Fibroblast of mammary gland (primary cell): ENCODE measurements at regions not wholly inside any gene's neighbourhood (a gene's known extent, or its start where the extent isn't known, plus 50 kb on each side); places are given as distances from the start of the nearest gene placed in this dataset.

Experiments used
- DNase-seq: peaks from one replicate; pipeline ENCODE4 v3.0.0-alpha.2; 2010; ENCODE audit warnings: low read depth
- H3K4me3 ChIP-seq: 2 replicates; pipeline ENCODE4 v1.5.1; 2011; ENCODE audit warnings: low read depth, mild to moderate bottlenecking, low read length, moderate library complexity; ENCODE audit not compliant: control insufficient read depth
- TF ChIP-seq, protein P1 (sequence below): conservative IDR thresholded peaks from 2 replicates; pipeline ENCODE4 v1.5.1; 2011; ENCODE audit warnings: low read depth, low read length, inconsistent platforms; ENCODE audit not compliant: control insufficient read depth, insufficient read depth

DNA sequence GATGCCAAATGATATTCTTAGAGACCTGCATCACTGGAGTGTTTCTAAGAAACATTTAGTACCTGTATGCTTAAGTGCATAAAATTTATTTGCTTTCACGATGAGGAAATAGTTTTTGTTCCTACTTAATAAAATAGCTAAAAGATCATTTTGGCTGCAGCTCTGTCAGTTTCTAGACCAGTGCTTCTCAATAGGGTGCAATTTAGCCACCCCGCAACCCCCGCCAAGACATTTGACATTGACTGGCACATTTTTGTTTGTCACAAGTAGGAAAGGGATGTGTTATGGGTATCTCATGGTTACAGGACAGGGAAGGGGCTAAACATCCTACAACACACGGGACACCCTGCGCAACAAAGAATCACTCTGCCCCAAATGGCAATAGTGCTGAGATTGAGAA lies 335.7 kb upstream of the HSF2 start:
- TF ChIP-seq, protein P1, sequence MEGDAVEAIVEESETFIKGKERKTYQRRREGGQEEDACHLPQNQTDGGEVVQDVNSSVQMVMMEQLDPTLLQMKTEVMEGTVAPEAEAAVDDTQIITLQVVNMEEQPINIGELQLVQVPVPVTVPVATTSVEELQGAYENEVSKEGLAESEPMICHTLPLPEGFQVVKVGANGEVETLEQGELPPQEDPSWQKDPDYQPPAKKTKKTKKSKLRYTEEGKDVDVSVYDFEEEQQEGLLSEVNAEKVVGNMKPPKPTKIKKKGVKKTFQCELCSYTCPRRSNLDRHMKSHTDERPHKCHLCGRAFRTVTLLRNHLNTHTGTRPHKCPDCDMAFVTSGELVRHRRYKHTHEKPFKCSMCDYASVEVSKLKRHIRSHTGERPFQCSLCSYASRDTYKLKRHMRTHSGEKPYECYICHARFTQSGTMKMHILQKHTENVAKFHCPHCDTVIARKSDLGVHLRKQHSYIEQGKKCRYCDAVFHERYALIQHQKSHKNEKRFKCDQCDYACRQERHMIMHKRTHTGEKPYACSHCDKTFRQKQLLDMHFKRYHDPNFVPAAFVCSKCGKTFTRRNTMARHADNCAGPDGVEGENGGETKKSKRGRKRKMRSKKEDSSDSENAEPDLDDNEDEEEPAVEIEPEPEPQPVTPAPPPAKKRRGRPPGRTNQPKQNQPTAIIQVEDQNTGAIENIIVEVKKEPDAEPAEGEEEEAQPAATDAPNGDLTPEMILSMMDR: no peak
- DNase-seq: no peak
- H3K4me3 ChIP-seq: no peak overlapping the region

DNA sequence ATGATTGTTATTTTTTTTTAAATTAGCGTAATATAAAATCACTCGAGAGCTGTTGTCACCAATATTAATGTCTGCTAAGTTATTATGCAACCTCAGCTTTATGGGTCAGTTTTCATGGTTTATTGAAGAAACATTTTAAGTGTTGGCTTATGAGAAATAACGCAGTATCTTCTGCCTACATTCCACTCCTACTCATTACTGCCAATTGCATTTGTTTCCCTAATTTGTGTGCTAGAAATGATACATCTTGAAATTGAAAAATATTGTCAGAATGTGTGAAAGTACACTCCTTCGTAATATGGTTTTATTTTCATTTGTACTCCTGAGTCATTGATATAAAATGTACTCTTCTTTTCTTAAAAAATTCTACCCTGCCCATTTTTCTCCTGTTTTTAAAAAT lies 333.3 kb upstream of the HSF2 start:
- TF ChIP-seq, protein P1: no peak
- no peak for DNase-seq
- H3K4me3 ChIP-seq: no peak overlapping the region

DNA sequence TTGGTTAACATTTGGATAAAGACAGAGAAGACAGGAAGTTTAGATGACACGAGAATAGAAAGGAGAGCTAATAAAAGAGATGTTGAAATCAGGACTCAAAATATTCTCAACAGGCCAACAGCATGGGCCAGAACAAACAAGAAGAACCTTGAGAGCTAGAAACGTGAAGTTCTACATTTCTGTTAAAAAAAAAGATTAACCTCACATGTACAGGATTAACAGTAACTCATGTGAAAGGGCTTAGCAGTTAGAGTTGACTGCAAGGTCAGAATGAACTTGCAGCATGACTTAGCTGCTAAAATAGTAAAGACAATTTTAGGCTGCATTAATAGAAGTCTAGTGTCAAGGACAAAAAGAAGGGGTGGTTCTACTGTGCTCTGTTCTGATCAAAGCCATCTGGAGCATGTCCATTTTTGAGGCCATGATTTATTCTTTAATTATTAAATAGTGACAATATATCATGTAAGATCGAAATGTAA lies 331.1 kb upstream of the HSF2 start:
- peak; percentile 14 for DNase-seq
- TF ChIP-seq, protein P1: no peak
- no peak overlapping the region for H3K4me3 ChIP-seq

DNA sequence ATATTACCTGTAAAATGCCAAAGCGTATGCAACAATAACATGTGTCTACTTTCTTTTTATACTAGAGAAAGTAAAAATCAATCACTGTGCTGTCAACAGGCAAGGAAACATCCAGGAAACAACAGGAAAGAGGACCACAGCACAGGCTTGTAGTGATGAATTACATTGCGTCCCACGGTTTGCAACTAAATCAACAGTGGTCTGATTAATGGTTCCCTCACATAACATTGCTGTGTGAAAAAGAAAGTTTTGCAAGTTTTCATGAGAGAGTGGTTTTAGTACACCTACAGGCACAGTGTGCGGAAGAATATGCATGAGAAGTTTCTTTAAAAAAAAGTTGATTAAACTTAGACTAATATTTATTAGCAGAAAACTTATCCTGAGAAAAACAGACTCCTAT lies 329.5 kb upstream of the HSF2 start:
- TF ChIP-seq, protein P1: no peak
- H3K4me3 ChIP-seq: no peak overlapping the region
- DNase-seq: peak; percentile 32

DNA sequence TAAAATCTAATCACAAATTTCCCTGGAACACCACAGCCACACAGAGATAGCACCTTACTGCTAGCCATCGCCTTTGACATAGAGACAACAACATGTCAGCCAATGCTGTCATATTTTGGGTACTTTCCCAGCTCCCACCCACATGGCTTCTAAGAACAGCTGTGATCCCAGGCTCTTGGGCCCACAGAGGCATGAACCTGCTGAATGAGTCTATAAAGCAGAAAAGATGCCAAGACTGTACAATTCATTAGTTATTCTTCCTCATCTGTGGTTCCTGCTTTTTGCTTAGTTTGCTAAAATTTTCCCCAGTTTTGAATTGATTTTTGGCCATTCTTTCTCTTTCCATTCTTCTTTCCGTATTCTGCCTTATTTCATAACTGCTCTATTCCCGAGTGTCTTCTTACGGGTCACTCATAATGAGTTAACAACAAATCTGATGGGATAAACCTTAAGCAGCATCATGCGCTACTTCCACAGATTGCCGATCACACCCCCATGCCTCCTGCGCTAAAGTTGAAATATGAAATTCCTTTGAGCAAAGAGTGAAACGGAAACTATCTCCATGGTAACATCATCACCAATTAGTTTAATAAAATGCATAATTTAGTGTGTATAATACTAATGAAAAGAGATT lies 327.3 kb upstream of the HSF2 start:
- no peak overlapping the region for H3K4me3 ChIP-seq
- TF ChIP-seq, protein P1: no peak

DNA sequence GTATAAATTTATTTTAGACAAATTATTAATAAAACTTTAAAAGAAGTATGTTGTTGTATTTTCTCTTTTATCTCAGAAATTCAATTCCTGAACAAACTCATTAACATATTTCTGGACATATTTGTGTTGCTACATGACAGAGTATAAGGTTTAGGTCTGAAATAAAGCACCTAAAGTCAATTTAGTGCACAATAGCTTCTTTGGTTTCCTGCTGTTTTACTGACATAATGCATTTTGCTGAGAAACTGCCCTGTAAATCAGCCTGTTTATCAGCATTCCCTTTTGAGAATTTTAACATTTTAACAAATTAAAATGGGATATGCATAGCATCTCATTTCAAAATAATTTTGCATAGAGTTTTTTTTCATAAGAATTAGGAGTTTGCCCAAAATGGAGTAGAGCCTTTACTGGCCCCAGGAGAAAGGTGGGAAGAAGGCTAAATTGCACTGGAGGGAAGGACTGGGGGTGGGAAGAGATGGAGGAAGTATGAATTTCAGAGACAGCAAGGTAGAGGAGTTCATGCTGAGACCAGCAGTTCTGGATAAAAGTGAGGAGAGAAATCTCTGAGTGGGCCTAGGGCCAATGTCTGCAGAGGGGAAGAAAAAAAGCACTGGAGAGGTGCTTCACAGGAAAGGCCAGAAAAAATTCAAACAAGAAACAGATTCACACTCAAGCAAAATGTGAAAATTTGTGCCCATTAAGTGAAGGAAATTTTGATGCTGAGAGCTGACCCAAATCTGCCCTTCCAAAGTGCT lies 324.2 kb upstream of the HSF2 start:
- H3K4me3 ChIP-seq: no peak overlapping the region
- TF ChIP-seq, protein P1: no peak
- DNase-seq: no peak

More for the DNA sequence above, 327.3 kb upstream of the HSF2 start:
- DNase-seq: peak; percentile 75

DNA sequence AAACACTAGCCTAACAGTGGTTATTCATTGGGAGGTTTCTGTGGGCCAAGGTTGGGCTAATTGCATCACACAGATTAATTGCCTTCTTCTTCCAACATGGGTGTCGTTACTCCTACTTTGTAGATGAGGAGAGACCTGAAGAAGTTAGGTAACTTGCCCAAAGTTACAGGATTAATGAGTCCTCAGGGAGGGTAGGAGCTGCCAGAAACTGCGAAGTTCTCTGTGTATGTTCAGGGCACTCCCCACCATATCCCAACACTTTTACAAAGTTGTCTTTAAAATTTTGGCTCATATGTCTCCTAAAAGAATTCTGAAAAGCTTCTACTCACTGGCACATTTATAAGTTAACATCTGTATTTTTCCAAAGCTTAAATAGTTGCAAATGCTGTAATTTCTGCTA lies 323.5 kb upstream of the HSF2 start:
- no peak for DNase-seq
- H3K4me3 ChIP-seq: no peak overlapping the region
- TF ChIP-seq, protein P1: no peak
